Body of pancreas (tissue), 4 donors: ENCODE measurements at regions not wholly inside any gene's neighbourhood (a gene's known extent, or its start where the extent isn't known, plus 50 kb on each side); places are given as distances from the start of the nearest gene placed in this dataset.

Experiments used
- ATAC-seq: fragments of 150-250 bp; one replicate; pipeline ENCODE4 v1.9.1; 2016
- DNase-seq, 4 donors: peaks; one replicate each; pipeline ENCODE4 v3.0.0-alpha.2; 2019
- H3K27ac ChIP-seq, 4 donors: fragments of 200-600 bp; sonication (generic); 1 replicate in 3 of 4; 2 replicates in 1 of 4; pipeline versions ENCODE4 v1.5.1 to v1.6.1; 2016 to 2019; ENCODE audit warnings: mild to moderate bottlenecking in 1 of 4, mixed read lengths in 1 of 4, moderate library complexity in 1 of 4
- H3K27me3 ChIP-seq, 2 donors: fragments of 200-600 bp; sonication (generic); one replicate each; pipeline ENCODE4 v1.6.0; 2016; ENCODE audit warnings: mild to moderate bottlenecking in 1 of 2
- H3K36me3 ChIP-seq, 2 donors: fragments of 200-600 bp; sonication (generic); replicated peaks in 1 of 2; 2 replicates each; pipeline ENCODE4 v1.5.1; 2016; ENCODE audit warnings: low read depth in 2 of 2; ENCODE audit not compliant: insufficient read depth in 1 of 2
- H3K4me1 ChIP-seq: fragments of 200-600 bp; sonication (generic); one replicate; pipeline ENCODE4 v1.6.0; 2016
- H3K4me3 ChIP-seq, 2 donors: fragments of 200-600 bp; sonication (generic); 1 replicate in 1 of 2; 2 replicates in 1 of 2; pipeline ENCODE4 v1.5.1; 2016 to 2019
- H3K9me3 ChIP-seq, 3 donors: fragments of 200-600 bp; sonication (generic); 1 replicate in 2 of 3; 2 replicates in 1 of 3; pipeline ENCODE4 v1.5.1; 2016
- CTCF ChIP-seq, 7 experiments: fragments of 450-650 bp in 4 of 7; fragments of 200-600 bp in 3 of 7; sonication (generic) in 3 of 7; IDR thresholded peaks; one replicate each; pipeline ENCODE4 v1.5.1; 2016 to 2019; ENCODE audit warnings: antibody characterized with exemption in 7 of 7
- POLR2A ChIP-seq, 3 donors: fragments of 450-650 bp; IDR thresholded peaks; one replicate each; pipeline ENCODE4 v1.6.1; 2016; ENCODE audit warnings: antibody characterized with exemption in 3 of 3, mild to moderate bottlenecking in 2 of 3
- WGBS, 2 donors: methylation state at CpG; one replicate each; pipeline ENCODE4 v1.1.5; 2017; 5-methylcytosine and 5-hydroxymethylcytosine counted together
- intact Hi-C: fragments of 100-400 bp; cut with DNase I; formaldehyde crosslinking; loops from one replicate; pipeline ENCODE4 v1.15.1; 2023

GRCh38 chr10:78372806-78373205 is 339.1 kb downstream of the RPS24 start:
- no peak overlapping the region for H3K27ac ChIP-seq
- ATAC-seq, result no peak
- DNase-seq, result no peak
- intact Hi-C loops, result no loop called here
- 89 to 92% methylated on average over 5 to 6 of the region's 6 CpGs for WGBS, 2 donors
- H3K36me3 ChIP-seq, result no peaks in the 10 kb centered on the region
- peaks cover 10% of the 10 kb centered on the region for H3K4me1 ChIP-seq
- TF ChIP-seq CTCF (IDR thresholded peaks at IDR 0.05), result no peak
- TF ChIP-seq POLR2A (IDR thresholded peaks at IDR 0.05), result no peak
- H3K27me3 ChIP-seq, result no peaks in the 10 kb centered on the region
- no peak overlapping the region for H3K4me3 ChIP-seq
- H3K9me3 ChIP-seq, result no peaks in the 10 kb centered on the region

GRCh38 chr10:78374331-78375028 is 340.8 kb downstream of the RPS24 start:
- Histone ChIP-seq H3K36me3 (no peaks in the 10 kb centered on the region), H3K4me1 (peaks cover 10% of the 10 kb centered on the region), H3K27me3 (no peaks in the 10 kb centered on the region), H3K9me3 (no peaks in the 10 kb centered on the region), H3K27ac (no peak overlapping the region), H3K4me3 (no peak overlapping the region)
- WGBS, 2 donors, result 77 to 89% methylated on average over 8 to 9 of the region's 9 CpGs
- intact Hi-C loops, result no loop called here
- TF ChIP-seq CTCF (IDR thresholded peaks at IDR 0.05), result no peak
- DNase-seq (no peak), ATAC-seq (no peak)

GRCh38 chr10:78375854-78376785 is 342.5 kb downstream of the RPS24 start:
- Histone ChIP-seq H3K27me3 (no peaks in the 10 kb centered on the region), H3K9me3 (no peaks in the 10 kb centered on the region), H3K4me1 (peaks cover 5% of the 10 kb centered on the region), H3K4me3 (no peak overlapping the region), H3K36me3 (no peaks in the 10 kb centered on the region), H3K27ac (no peak overlapping the region)
- DNase-seq (no peak), ATAC-seq (no peak)
- WGBS, 2 donors, result 77 to 80% methylated on average over 17 of the region's 17 CpGs
- TF ChIP-seq CTCF (IDR thresholded peaks at IDR 0.05) (no peak), POLR2A (IDR thresholded peaks at IDR 0.05) (no peak)
- intact Hi-C loops, result no loop called here

GRCh38 chr10:78377356-78377755 is 343.7 kb downstream of the RPS24 start:
- H3K36me3 ChIP-seq, result no peaks in the 10 kb centered on the region
- no peak for DNase-seq
- H3K27ac ChIP-seq, result no peak overlapping the region
- intact Hi-C loops, result no loop called here
- TF ChIP-seq CTCF (IDR thresholded peaks at IDR 0.05) (no peak), POLR2A (IDR thresholded peaks at IDR 0.05) (no peak)
- ATAC-seq, result no peak
- 93 to 100% methylated on average over 1 of the region's 1 CpG for WGBS, 2 donors
- H3K4me1 ChIP-seq, result no peaks in the 10 kb centered on the region
- no peaks in the 10 kb centered on the region for H3K9me3 ChIP-seq
- H3K4me3 ChIP-seq, result no peak overlapping the region
- H3K27me3 ChIP-seq, result no peaks in the 10 kb centered on the region
